HG03575 (cell line): ENCODE measurements at regions not wholly inside any gene's neighbourhood (a gene's known extent, or its start where the extent isn't known, plus 50 kb on each side); places are given as distances from the start of the nearest gene placed in this dataset.

Experiments used
- ATAC-seq: cut with Tn5 transposase; IDR thresholded peaks from one replicate; pipeline ENCODE4 v1.9.1; 2021; ENCODE audit not compliant: unreplicated experiment, insufficient number of reproducible peaks, low FRiP score; ENCODE audit errors: extremely low read depth

- no peak for ATAC-seq
Measured at GRCh38 chrX:39456894-39457604, 640.7 kb downstream of the BCOR start.

DNA sequence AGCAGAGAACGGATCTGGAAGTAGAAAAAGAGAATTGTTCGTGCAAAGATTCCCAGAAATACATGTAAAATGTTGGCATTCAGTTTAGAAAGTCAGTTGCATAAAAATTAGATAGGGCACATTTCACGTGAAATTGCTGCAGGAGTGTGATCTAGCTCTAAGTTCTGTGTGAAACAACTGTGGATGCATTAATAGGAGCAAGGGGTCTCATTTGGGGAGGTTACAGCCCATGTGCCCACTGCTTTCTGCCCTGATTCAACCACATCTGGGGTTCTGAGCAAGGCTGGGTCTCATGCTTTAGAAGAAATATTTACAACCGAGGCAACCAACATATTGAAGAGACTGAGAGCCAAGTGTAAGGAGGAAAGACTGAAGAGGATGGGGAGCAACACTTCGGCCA, 639.0 kb downstream of the BCOR start:
- ATAC-seq = no peak

DNA sequence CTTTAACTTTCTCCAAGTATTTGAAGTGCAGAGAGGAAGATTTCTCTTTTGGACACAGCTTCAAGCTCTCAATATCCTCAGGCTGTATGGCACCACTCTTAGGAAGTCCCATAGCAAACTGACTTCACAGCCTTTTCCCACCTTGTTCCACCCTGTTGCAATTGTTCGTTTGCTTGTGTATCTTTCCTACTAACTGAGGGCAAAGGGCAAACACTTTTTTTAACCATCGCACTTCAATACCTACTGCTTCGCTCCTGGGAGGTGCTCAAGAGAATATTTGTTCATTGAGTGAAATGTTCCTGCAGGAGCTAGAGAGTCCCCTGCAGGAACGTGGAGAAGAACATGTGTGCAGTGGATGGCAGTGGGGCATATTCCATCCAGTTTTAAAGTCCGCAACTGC, 638.6 kb downstream of the BCOR start:
- no peak for ATAC-seq

GRCh38 chrX:39459952-39460351, 637.8 kb downstream of the BCOR start:
- ATAC-seq = no peak

DNA sequence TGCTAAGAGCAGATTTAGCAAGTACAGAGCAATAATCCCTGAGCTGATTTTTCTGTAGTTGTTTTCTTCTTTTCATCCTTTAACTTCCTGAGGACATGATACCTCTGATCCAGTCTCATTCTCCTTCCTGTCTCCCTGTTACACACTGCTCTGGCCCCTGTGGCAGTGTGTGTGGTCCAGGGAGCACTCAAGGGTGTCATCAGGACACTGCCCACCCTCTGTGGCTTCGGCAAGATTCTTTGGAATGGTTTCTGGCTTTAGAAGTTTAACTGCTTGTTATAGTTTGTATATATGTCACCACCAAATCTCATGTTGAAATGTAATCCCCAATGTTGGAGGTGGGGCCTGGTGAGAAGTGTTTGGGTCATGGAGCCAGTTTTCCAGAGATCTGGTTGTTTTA, 637.3 kb downstream of the BCOR start:
- no peak for ATAC-seq

- no peak for ATAC-seq
Measured at GRCh38 chrX:39462835-39463234, 634.9 kb downstream of the BCOR start.

DNA sequence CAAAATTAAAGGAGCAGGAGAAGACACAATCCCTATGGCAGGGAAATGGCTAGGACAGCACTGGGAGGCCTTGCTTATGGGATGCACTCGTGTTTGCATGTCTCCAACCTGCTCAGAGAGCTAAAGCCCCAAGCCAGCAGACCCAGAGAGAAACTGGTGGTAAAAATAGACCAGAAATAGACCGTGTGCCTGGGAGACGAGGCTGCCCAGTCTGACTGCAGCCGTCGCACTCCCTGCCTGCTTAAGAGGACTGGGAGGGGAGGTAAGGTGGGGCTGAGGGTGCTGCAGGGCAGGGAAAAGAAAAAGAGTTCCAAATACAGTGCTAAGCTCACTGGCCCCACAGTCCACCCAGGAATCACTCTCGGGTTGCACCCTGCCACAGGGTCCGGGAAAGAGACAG, 633.5 kb downstream of the BCOR start:
- ATAC-seq = no peak

- ATAC-seq = no peak
Measured at GRCh38 chrX:39465467-39465866, 632.3 kb downstream of the BCOR start.

- no peak for ATAC-seq
Measured at GRCh38 chrX:39465906-39466305, 631.9 kb downstream of the BCOR start.

GRCh38 chrX:39469126-39469525, 628.6 kb downstream of the BCOR start:
- no peak for ATAC-seq

- no peak for ATAC-seq
Measured at GRCh38 chrX:39470588-39471407, 627.0 kb downstream of the BCOR start.

GRCh38 chrX:39472161-39472560, 625.6 kb downstream of the BCOR start:
- no peak for ATAC-seq

- no peak for ATAC-seq
Measured at GRCh38 chrX:39473812-39474211, 623.9 kb downstream of the BCOR start.

DNA sequence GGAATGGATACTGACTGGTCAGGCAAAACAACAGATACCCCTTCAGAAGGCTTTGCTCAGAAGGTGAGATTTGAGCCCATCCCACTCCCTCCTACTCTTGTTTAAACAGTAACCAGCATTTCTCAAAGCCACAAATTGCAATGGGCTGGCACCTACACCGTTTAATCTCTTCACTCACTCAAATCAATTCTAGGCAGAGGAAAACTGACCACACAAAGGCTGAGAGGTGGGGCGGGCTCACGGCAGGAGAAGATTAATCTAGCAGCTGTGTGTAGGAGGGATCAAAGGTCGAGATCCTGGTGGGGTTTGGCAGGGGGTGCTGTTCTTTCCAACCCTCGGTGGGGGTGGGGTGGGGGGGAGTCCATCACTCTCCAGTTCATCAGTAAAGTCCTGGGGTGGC, 622.4 kb downstream of the BCOR start:
- no peak for ATAC-seq

GRCh38 chrX:39476604-39477021, 621.1 kb downstream of the BCOR start:
- ATAC-seq = no peak

GRCh38 chrX:39477031-39477761, 620.6 kb downstream of the BCOR start:
- no peak for ATAC-seq

GRCh38 chrX:39477762-39478120, 620.0 kb downstream of the BCOR start:
- ATAC-seq = no peak

GRCh38 chrX:39479856-39480255, 617.9 kb downstream of the BCOR start:
- no peak for ATAC-seq

DNA sequence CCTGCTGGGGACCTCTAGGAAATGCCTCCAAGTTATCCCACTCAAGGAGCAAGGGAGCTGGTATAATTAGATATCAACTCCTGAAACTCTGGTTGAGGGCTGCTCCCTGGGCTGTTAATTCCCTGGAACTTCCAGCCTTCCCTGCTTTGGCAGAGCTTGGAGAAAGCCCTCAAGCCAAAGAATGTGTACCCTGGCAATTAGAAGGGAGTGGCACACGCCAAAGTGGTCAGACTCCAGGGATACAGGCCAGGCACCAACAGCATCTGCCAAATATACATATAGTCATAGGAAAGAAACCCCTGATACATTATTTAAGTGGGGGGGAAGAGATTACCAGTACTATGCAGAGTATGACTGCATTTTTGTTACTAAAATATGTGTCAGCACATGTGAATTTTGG, 616.8 kb downstream of the BCOR start:
- ATAC-seq = no peak

GRCh38 chrX:39481621-39482020, 616.1 kb downstream of the BCOR start:
- ATAC-seq = no peak
